C4-2B (cell line): ENCODE measurements at regions not wholly inside any gene's neighbourhood (a gene's known extent, or its start where the extent isn't known, plus 50 kb on each side); places are given as distances from the start of the nearest gene placed in this dataset.

ENCODE experiments used
- CTCF ChIP-seq: fragments of 450-650 bp; conservative IDR thresholded peaks from 2 replicates; pipeline ENCODE4 v1.5.1; 2017; ENCODE audit warnings: mild to moderate bottlenecking
- ZFX ChIP-seq: fragments of 450-650 bp; IDR thresholded peaks from 2 replicates; pipeline ENCODE4 v1.6.1; 2017

GRCh38 chr6:10302566-10303235 lies 112.2 kb downstream of the TFAP2A start:
- no peak for TF ChIP-seq CTCF
- no peak for TF ChIP-seq ZFX
